Retinal pigment epithelial cell (primary cell): ENCODE measurements at regions not wholly inside any gene's neighbourhood (a gene's known extent, or its start where the extent isn't known, plus 50 kb on each side); places are given as distances from the start of the nearest gene placed in this dataset.
A peak's percentile ranks its signal among the peaks of the same experiment; 100 is the strongest.

Experiments used
- DNase-seq: peaks from one replicate; pipeline ENCODE4 v3.0.0-alpha.2; 2010; ENCODE audit warnings: low read depth
- H3K4me3 ChIP-seq: 2 replicates; pipeline ENCODE4 v1.5.1; 2011; ENCODE audit warnings: mild to moderate bottlenecking, low read length, control low read depth, moderate library complexity
- TF ChIP-seq, protein P1 (sequence below): conservative IDR thresholded peaks from 2 replicates; pipeline ENCODE4 v1.5.1; 2011; ENCODE audit warnings: low read depth, low read length, control low read depth, inconsistent platforms

- H3K4me3 ChIP-seq = no peak overlapping the region
- no peak for DNase-seq
- TF ChIP-seq, protein P1, sequence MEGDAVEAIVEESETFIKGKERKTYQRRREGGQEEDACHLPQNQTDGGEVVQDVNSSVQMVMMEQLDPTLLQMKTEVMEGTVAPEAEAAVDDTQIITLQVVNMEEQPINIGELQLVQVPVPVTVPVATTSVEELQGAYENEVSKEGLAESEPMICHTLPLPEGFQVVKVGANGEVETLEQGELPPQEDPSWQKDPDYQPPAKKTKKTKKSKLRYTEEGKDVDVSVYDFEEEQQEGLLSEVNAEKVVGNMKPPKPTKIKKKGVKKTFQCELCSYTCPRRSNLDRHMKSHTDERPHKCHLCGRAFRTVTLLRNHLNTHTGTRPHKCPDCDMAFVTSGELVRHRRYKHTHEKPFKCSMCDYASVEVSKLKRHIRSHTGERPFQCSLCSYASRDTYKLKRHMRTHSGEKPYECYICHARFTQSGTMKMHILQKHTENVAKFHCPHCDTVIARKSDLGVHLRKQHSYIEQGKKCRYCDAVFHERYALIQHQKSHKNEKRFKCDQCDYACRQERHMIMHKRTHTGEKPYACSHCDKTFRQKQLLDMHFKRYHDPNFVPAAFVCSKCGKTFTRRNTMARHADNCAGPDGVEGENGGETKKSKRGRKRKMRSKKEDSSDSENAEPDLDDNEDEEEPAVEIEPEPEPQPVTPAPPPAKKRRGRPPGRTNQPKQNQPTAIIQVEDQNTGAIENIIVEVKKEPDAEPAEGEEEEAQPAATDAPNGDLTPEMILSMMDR = peak; percentile 31
Measured at GRCh38 chr15:29938361-29939335, 116.4 kb upstream of the TJP1 start.

DNA sequence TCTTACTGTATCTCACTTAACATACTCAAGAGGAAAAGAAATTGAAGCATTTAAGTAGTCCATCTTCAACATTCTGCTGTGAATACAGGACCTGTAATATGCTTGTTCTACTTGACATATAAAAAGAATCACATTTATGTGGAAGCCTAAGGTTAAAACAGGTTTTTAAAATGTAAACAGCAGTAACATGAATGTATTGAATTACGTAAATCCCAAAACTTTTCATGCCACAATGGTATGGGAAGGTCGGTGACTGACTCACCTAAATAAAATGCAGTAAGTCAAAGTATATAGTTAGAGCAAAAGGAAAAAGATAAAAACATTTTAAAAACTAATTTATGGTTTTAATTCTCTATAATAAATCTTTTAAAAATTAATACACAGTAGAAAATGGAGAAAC lies 115.7 kb upstream of the TJP1 start:
- no peak for DNase-seq
- H3K4me3 ChIP-seq = no peak overlapping the region
- TF ChIP-seq, protein P1 = no peak

DNA sequence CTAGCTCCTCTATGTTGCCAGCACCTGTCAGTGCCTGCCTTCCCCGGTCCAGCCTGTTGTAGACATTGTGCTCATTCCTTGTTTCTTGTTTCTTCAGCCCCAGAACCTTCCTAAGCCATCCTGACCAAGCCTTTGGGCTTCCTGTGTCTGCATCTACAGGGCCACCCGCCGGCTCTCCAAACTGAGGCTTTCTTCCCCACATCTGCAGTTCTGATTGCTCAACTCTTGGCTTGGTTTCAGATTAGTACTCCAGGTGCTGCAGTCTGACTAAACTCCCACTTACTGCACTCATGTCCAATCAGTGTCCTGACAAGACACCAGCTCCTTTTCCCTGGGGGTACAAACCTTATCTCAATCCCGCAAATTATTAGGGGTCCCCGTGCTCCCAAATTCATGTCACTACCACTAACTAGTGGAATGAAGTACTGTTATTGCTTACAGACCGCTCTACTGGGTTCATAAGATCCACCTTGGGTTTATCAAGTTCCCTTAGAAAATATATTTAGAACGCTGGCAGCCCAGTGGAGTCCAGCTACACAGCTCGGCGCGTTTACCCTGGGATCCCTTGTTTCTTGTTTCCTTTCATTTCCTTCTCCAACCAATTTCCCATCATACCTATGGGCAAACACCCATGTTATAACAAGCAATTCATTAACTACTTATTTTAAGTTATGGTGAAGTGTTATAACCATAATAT lies 114.2 kb upstream of the TJP1 start:
- TF ChIP-seq, protein P1 = no peak
- DNase-seq = no peak

GRCh38 chr15:29935296-29936004 lies 113.2 kb upstream of the TJP1 start:
- no peak for DNase-seq
- H3K4me3 ChIP-seq = no peak overlapping the region
- TF ChIP-seq, protein P1 = peak; percentile 22

More for the DNA sequence above, 114.2 kb upstream of the TJP1 start:
- no peak overlapping the region for H3K4me3 ChIP-seq

DNA sequence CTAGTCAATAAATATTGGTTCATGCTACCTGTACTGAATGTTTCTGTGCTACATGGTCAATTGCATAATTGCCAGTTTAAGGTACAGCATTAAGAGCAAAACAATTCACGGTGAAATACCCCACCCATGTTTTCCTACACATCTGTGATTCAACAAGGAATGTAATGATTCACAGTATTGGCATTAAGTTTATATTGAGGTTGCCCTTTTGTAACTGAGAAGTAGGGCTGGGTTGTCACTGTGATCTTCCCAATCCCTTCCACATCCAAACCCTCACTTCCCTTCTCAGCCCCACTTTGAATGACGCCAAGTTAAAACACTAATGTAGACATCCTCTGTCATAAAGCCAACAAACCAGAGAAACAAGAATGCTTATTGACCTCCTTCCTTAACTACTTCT lies 112.0 kb upstream of the TJP1 start:
- DNase-seq = no peak
- TF ChIP-seq, protein P1 = no peak

DNA sequence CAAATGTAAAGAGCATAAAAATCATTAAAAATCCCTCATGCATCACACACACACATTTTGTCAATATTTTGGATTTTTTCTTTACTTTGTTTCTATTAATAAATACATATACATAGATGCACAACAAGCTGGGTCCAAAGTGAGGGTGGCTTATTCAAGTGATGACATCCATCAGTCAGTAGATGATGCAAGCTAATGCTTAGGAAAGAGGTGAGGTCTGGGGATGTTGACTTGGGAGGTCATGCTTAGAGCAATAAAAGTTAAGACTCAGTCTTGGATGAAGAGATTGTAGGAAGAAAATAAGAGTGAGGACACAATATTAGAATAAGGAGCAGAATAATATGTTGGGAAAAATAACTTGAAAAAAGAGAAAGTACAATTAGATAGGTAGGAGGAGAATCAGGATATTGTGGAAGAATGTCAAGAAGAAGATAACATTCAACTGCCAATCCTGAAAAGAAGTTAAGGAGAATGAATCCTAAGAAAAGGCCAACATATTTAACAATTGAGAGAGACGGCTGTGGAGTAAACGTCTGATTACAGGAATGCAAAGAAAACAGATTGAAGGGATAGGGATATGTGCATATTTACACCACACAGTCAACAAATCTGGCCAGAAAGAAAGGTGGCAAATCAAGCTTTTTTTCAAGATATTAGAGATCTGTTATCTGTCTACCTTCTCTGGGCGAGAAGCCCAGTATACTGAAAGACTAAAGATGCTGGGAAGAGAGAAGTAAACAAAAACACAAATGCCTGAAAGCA lies 111.0 kb upstream of the TJP1 start:
- no peak overlapping the region for H3K4me3 ChIP-seq
- no peak for DNase-seq
- TF ChIP-seq, protein P1 = no peak

More for the DNA sequence above, 112.0 kb upstream of the TJP1 start:
- H3K4me3 ChIP-seq = no peak overlapping the region
